Bronchial epithelial cell (primary cell): ENCODE measurements at regions not wholly inside any gene's neighbourhood (a gene's known extent, or its start where the extent isn't known, plus 50 kb on each side); places are given as distances from the start of the nearest gene placed in this dataset.

ENCODE experiments used
- DNase-seq: peaks from one replicate; pipeline ENCODE4 v3.0.0-alpha.2; 2010; ENCODE audit warnings: low read depth
- FAIRE-seq: peaks from 2 replicates; lab custom pipeline; 2011; peaks lifted over from hg19 to GRCh38; lab: Jason Lieb, UNC
- H3K27me3 ChIP-seq: 2 replicates; pipeline ENCODE4 v1.5.1; 2011; ENCODE audit warnings: low read length; ENCODE audit not compliant: control insufficient read depth, insufficient read depth
- H3K36me3 ChIP-seq: 2 replicates; pipeline ENCODE4 v1.5.1; 2011; ENCODE audit warnings: low read length; ENCODE audit not compliant: control insufficient read depth, insufficient read depth
- H3K4me3 ChIP-seq: 2 replicates; pipeline ENCODE4 v1.5.1; 2011; ENCODE audit warnings: mild to moderate bottlenecking, low read depth, low read length, control low read depth
- TF ChIP-seq, protein P1 (sequence below): IDR thresholded peaks from 2 replicates; pipeline ENCODE4 v1.5.1; 2011; ENCODE audit warnings: mild to moderate bottlenecking, moderate library complexity, low read length, control low read depth, inconsistent platforms; ENCODE audit not compliant: insufficient read depth, severe bottlenecking

DNA sequence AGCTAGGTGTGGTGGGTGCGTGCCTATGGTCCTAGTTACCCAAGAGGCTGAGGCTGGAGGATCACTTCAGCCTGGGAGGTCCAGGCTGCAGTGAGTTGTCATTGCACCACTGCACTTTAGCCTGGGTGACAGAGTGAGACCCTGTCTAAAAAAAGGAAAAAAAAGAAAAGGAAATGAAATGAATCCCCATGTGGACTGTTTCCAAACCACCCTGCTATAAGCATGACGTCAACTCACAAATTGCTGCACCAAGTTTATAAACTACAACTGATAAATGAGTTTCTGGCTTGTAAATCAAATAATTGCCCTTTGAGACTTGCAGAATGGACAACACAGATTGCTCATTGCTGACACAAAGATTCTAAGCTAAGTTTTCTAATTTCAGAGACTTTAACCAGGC lies 51.0 kb upstream of the STK38L start:
- H3K36me3 ChIP-seq, result no peaks in the 10 kb centered on the region
- no peaks in the 10 kb centered on the region for H3K27me3 ChIP-seq
- DNase-seq, result no peak
- no peak overlapping the region for H3K4me3 ChIP-seq
- TF ChIP-seq, protein P1, sequence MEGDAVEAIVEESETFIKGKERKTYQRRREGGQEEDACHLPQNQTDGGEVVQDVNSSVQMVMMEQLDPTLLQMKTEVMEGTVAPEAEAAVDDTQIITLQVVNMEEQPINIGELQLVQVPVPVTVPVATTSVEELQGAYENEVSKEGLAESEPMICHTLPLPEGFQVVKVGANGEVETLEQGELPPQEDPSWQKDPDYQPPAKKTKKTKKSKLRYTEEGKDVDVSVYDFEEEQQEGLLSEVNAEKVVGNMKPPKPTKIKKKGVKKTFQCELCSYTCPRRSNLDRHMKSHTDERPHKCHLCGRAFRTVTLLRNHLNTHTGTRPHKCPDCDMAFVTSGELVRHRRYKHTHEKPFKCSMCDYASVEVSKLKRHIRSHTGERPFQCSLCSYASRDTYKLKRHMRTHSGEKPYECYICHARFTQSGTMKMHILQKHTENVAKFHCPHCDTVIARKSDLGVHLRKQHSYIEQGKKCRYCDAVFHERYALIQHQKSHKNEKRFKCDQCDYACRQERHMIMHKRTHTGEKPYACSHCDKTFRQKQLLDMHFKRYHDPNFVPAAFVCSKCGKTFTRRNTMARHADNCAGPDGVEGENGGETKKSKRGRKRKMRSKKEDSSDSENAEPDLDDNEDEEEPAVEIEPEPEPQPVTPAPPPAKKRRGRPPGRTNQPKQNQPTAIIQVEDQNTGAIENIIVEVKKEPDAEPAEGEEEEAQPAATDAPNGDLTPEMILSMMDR, result no peak
- no peak for FAIRE-seq

DNA sequence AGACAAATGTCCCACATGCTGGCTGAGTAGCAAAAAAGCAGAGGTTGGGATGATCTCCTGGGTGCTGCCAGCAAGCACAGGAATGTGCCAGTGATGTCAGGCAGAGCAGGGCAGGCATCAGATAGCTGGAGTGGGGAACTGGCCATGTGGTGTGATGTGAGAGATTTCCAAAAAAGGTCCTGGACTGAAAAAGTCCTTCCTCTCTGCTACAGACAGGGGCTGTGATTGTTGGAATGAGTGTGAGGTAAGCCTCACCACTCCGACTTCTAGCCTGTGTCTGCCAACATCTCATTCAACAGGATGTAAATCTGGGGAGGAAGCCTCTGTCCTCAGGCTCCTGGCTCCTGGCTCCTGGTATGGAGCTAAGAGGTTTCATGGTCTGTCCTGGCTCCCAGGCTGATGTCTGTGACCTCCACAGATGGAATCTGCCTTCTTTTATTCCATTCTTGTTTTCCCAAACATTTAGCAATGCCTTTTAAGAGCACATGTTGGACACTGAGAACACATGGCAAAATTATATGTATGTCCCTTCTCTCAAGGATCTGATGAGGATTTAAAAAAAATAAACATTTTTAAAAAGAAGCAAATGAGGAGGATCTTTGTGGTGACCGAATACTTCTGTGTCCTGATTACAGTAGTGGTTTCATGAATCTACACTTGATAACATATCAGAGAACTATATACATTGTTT lies 50.1 kb upstream of the STK38L start:
- Histone ChIP-seq H3K27me3 (no peaks in the 10 kb centered on the region), H3K36me3 (no peaks in the 10 kb centered on the region), H3K4me3 (no peak overlapping the region)
- TF ChIP-seq, protein P1, result no peak
- DNase-seq, result peak; percentile 53
- peak; percentile 70 for FAIRE-seq
